ENCODE measurements at regions not wholly inside any gene's neighbourhood (a gene's known extent, or its start where the extent isn't known, plus 50 kb on each side); places are given as distances from the start of the nearest gene placed in this dataset.

- TF ChIP-seq LEF1 (IDR thresholded peaks at IDR 0.05; ENCODE audit: borderline replicate concordance), result no peak
- TF ChIP-seq HDGF (IDR thresholded peaks at IDR 0.05; ENCODE audit: borderline replicate concordance), result no peak
- TF ChIP-seq SUZ12 (IDR thresholded peaks at IDR 0.05), result no peak
- TF ChIP-seq BHLHE40 (IDR thresholded peaks at IDR 0.05; ENCODE audit: borderline replicate concordance), result no peak
- no peak for TF ChIP-seq TARDBP (IDR thresholded peaks at IDR 0.05)
- no peak for TF ChIP-seq ZNF384 (IDR thresholded peaks at IDR 0.05)
- no peak for TF ChIP-seq NFRKB (IDR thresholded peaks at IDR 0.05)
- TF ChIP-seq ARNT (IDR thresholded peaks at IDR 0.05), result no peak
- TF ChIP-seq FOXM1 (IDR thresholded peaks at IDR 0.05; ENCODE audit: borderline replicate concordance), result no peak
- TF ChIP-seq PKNOX1 (IDR thresholded peaks at IDR 0.05), result no peak
- TF ChIP-seq FOXK2 (IDR thresholded peaks at IDR 0.05), result no peak
- no peak for TF ChIP-seq ELF4 (IDR thresholded peaks at IDR 0.05)
- no peak for TF ChIP-seq SP1 (IDR thresholded peaks at IDR 0.05)
- POLR2A ChIA-PET, result no interaction called here
- CTCF ChIA-PET, result no interaction called here
- no peak for DNase-seq (ENCODE audit: extremely low spot score)
Observed at GRCh38 chr14:32021341-32021740, 55.8 kb upstream of the ARHGAP5 start.

DNA sequence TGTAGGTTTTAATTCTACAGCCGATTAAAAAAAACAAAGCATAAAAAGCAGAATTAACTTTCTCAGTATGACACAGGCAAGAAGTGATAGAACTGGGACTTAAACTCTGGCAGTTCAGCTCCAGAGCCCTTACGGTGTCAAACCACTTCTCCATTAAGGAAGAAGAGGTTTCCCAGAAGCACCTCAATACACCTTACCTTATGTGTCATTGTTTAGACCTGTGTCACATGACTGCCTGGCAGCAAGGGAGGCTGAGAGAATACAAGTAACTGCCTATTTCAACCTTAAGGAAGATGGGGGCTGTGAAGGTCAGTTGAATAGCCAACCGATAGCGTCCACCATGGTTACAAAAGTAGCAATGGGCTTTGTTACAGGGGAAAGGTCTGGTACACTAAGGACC is 54.6 kb upstream of the ARHGAP5 start:
- ChIA-PET CTCF (interaction anchor here (0.7 kb wide), 1 partner anchor 512 kb away, joined by 3 read pairs; no protein-coding TSS in a partner anchor), POLR2A (no interaction called here)

DNA sequence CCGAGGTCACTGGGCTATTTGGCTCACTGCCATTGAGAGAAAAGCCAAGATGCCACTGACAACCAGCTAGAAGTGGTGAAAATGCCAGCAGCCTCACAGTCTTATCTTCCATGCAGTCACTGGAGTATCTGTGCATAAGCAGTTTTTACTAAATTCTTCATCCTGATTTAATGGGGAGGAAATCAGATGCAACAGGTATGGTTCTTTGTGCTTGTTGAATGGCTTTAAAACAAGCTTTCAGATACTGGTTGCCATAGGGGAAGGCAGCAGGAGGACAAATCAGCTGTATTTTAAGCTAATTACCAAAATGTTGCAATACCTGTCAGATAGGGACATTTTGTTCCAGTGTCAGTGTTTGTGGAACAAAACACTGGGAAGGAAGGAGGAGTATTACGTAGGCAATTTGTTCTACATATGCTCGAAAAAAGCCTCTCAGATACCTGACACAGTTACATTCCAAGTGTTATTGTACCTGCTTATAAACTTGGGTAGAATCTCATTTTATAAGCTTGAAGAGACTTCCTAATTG is 54.1 kb upstream of the ARHGAP5 start:
- CTCF ChIA-PET, result interaction anchor here (0.5 to 0.7 kb wide), 2 partner anchors 319 to 513 kb away, joined by 3 read pairs; no protein-coding TSS in a partner anchor
- DNase-seq (ENCODE audit: extremely low spot score), result no peak

More for the DNA sequence above, 54.6 kb upstream of the ARHGAP5 start:
- no peak for DNase-seq (ENCODE audit: extremely low spot score)
- no peak for TF ChIP-seq BHLHE40 (IDR thresholded peaks at IDR 0.05; ENCODE audit: borderline replicate concordance)
- TF ChIP-seq ZNF384 (IDR thresholded peaks at IDR 0.05), result no peak
- TF ChIP-seq FOXM1 (IDR thresholded peaks at IDR 0.05; ENCODE audit: borderline replicate concordance), result no peak
- no peak for TF ChIP-seq ARNT (IDR thresholded peaks at IDR 0.05)
- TF ChIP-seq PKNOX1 (IDR thresholded peaks at IDR 0.05), result no peak
- no peak for TF ChIP-seq CTBP1 (IDR thresholded peaks at IDR 0.05; ENCODE audit: borderline replicate concordance)
- no peak for TF ChIP-seq LEF1 (IDR thresholded peaks at IDR 0.05; ENCODE audit: borderline replicate concordance)
- TF ChIP-seq HDGF (IDR thresholded peaks at IDR 0.05; ENCODE audit: borderline replicate concordance), result no peak
- TF ChIP-seq SP1 (IDR thresholded peaks at IDR 0.05), result no peak

DNA sequence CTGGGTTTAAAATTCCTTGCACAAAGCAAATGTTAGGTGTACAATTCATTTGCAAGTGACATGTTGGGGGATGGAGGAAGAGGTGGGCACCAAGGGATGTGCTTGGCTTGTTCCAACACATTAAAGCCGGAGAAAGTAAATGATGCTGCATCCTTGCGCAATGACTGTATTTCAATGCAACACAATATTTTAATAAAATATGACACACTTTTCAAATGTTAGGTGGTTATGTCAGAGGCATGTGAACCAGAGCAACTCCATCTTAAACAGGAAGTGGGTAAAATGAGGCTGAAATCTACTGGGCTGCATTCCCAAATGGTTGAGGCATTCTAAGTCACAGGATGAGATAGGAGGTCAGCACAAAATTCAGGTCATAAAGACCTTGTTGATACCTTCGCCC is 53.6 kb upstream of the ARHGAP5 start:
- ChIA-PET POLR2A (no interaction called here), CTCF (interaction anchor here (0.5 kb wide), 1 partner anchor 318 kb away, joined by 3 read pairs; no protein-coding TSS in a partner anchor)
- TF ChIP-seq BHLHE40 (IDR thresholded peaks at IDR 0.05; ENCODE audit: borderline replicate concordance), result no peak
- TF ChIP-seq ELF4 (IDR thresholded peaks at IDR 0.05), result no peak
- TF ChIP-seq FOXM1 (IDR thresholded peaks at IDR 0.05; ENCODE audit: borderline replicate concordance), result no peak
- TF ChIP-seq SP1 (IDR thresholded peaks at IDR 0.05), result no peak
- TF ChIP-seq SUZ12 (IDR thresholded peaks at IDR 0.05), result no peak
- no peak for TF ChIP-seq HDGF (IDR thresholded peaks at IDR 0.05; ENCODE audit: borderline replicate concordance)
- no peak for TF ChIP-seq FOXA1 (IDR thresholded peaks at IDR 0.05)
- TF ChIP-seq L3MBTL2 (conservative IDR thresholded peaks at IDR 0.05), result no peak
- no peak for TF ChIP-seq LEF1 (IDR thresholded peaks at IDR 0.05; ENCODE audit: borderline replicate concordance)
- TF ChIP-seq PKNOX1 (IDR thresholded peaks at IDR 0.05), result no peak
- no peak for TF ChIP-seq FOXK2 (IDR thresholded peaks at IDR 0.05)
- TF ChIP-seq ARNT (IDR thresholded peaks at IDR 0.05), result no peak
- TF ChIP-seq NFRKB (IDR thresholded peaks at IDR 0.05), result no peak
- no peak for TF ChIP-seq TARDBP (IDR thresholded peaks at IDR 0.05)
- no peak for TF ChIP-seq ZNF384 (IDR thresholded peaks at IDR 0.05)
- TF ChIP-seq CTBP1 (IDR thresholded peaks at IDR 0.05; ENCODE audit: borderline replicate concordance), result no peak
- no peak for DNase-seq (ENCODE audit: extremely low spot score)

More for the DNA sequence above, 54.1 kb upstream of the ARHGAP5 start:
- POLR2A ChIA-PET, result no interaction called here
- no peak for TF ChIP-seq CTBP1 (IDR thresholded peaks at IDR 0.05; ENCODE audit: borderline replicate concordance)
- no peak for TF ChIP-seq FOXA1 (IDR thresholded peaks at IDR 0.05)
- TF ChIP-seq NFRKB (IDR thresholded peaks at IDR 0.05), result no peak
- TF ChIP-seq L3MBTL2 (conservative IDR thresholded peaks at IDR 0.05), result no peak
- TF ChIP-seq BHLHE40 (IDR thresholded peaks at IDR 0.05; ENCODE audit: borderline replicate concordance), result no peak
- TF ChIP-seq FOXM1 (IDR thresholded peaks at IDR 0.05; ENCODE audit: borderline replicate concordance), result no peak
- TF ChIP-seq PKNOX1 (IDR thresholded peaks at IDR 0.05), result no peak
- no peak for TF ChIP-seq ZNF384 (IDR thresholded peaks at IDR 0.05)
- TF ChIP-seq HDGF (IDR thresholded peaks at IDR 0.05; ENCODE audit: borderline replicate concordance), result no peak
- TF ChIP-seq SUZ12 (IDR thresholded peaks at IDR 0.05), result no peak
- no peak for TF ChIP-seq ELF4 (IDR thresholded peaks at IDR 0.05)
- no peak for TF ChIP-seq TARDBP (IDR thresholded peaks at IDR 0.05)
- no peak for TF ChIP-seq LEF1 (IDR thresholded peaks at IDR 0.05; ENCODE audit: borderline replicate concordance)
- no peak for TF ChIP-seq SP1 (IDR thresholded peaks at IDR 0.05)
- no peak for TF ChIP-seq FOXK2 (IDR thresholded peaks at IDR 0.05)
- no peak for TF ChIP-seq ARNT (IDR thresholded peaks at IDR 0.05)

DNA sequence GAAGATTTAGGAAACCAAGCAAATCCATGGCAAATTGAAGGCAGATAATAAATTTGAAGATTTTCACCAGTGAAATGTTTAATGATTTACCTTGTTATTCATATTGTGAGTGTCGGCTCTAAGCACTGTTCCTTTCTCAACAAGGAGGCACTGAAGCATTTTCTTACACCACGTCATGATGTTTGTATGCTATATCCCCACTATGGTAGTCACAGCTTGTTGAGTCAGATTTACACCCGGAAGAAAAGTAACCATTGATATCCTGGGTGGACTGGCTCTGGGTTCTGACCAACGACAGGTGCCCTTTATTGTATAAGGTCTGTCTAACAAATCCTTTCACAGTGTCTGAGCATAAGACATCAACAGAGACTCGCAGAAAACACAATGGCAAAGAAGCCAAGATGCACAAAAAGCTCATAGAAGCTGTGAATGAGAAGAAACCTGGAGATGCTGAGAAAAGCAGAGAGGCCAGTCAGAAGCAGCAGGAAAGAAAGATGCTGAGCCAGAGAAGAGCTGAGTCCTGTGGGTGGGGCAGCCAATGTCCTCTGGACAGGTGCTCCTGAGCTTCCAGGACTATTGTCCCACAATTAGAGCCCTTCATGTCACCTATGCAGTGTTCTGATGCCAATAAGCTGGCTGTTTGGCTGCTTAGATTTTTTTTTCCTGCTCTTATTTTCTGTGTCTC is 49.7 kb upstream of the ARHGAP5 start:
- TF ChIP-seq ZNF384 (IDR thresholded peaks at IDR 0.05) (no peak), PKNOX1 (IDR thresholded peaks at IDR 0.05) (no peak), SP1 (IDR thresholded peaks at IDR 0.05) (no peak), BHLHE40 (IDR thresholded peaks at IDR 0.05; ENCODE audit: borderline replicate concordance) (no peak), TARDBP (IDR thresholded peaks at IDR 0.05) (no peak), FOXA1 (IDR thresholded peaks at IDR 0.05) (no peak), ELF4 (IDR thresholded peaks at IDR 0.05) (no peak), LEF1 (IDR thresholded peaks at IDR 0.05; ENCODE audit: borderline replicate concordance) (no peak)
- CTCF ChIA-PET, result no interaction called here
- POLR2A ChIA-PET, result no interaction called here
- no peak for DNase-seq (ENCODE audit: extremely low spot score)

Data from HEK293T (cell line).